DMS53 (cell line): ENCODE measurements at regions not wholly inside any gene's neighbourhood (a gene's known extent, or its start where the extent isn't known, plus 50 kb on each side); places are given as distances from the start of the nearest gene placed in this dataset.
"Not testable (repeated sequence)": the region's sequence is repeated elsewhere in the genome, so short reads cannot be mapped to it uniquely, and the experiment has no call there.

Source experiments
- DNase-seq: peaks from one replicate; lab custom pipeline; 2025; lab: John Stamatoyannopoulos, UW

- DNase-seq, result peak; percentile 86
Measured at GRCh38 chr11:22920939-22921565, 60.8 kb upstream of the CCDC179 start.

GRCh38 chr11:22922672-22923071 lies 62.4 kb upstream of the CCDC179 start:
- DNase-seq, result peak; percentile 48

- peak; percentile 66 for DNase-seq
Measured at GRCh38 chr11:22923561-22923960, 63.3 kb upstream of the CCDC179 start.

- no peak for DNase-seq
Measured at GRCh38 chr11:22926341-22926740, 66.1 kb upstream of the CCDC179 start.

- peak; percentile 76 for DNase-seq
Measured at GRCh38 chr11:22927793-22928192, 67.5 kb upstream of the CCDC179 start.

GRCh38 chr11:22928207-22928917 lies 68.1 kb upstream of the CCDC179 start:
- peak; percentile 62 for DNase-seq

GRCh38 chr11:22930816-22931594 lies 70.7 kb upstream of the CCDC179 start:
- peak; percentile 17 for DNase-seq

- DNase-seq, result no peak
Measured at GRCh38 chr11:22938691-22939090, 78.4 kb upstream of the CCDC179 start.

GRCh38 chr11:22941544-22941943 lies 81.3 kb upstream of the CCDC179 start:
- DNase-seq, result not testable (repeated sequence)

- DNase-seq, result peak; percentile 70
Measured at GRCh38 chr11:22957786-22958185, 97.5 kb upstream of the CCDC179 start.

GRCh38 chr11:22974251-22974650 lies 114.0 kb upstream of the CCDC179 start:
- DNase-seq, result no peak

GRCh38 chr11:22976146-22976545 lies 115.9 kb upstream of the CCDC179 start:
- peak; percentile 14 for DNase-seq

GRCh38 chr11:22982903-22983302 lies 122.6 kb upstream of the CCDC179 start:
- no peak for DNase-seq

- no peak for DNase-seq
Measured at GRCh38 chr11:22984045-22984444, 123.8 kb upstream of the CCDC179 start.

- no peak for DNase-seq
Measured at GRCh38 chr11:22989371-22989770, 129.1 kb upstream of the CCDC179 start.

GRCh38 chr11:22991196-22991595 lies 130.9 kb upstream of the CCDC179 start:
- no peak for DNase-seq

GRCh38 chr11:23006730-23007129 lies 146.5 kb upstream of the CCDC179 start:
- no peak for DNase-seq

GRCh38 chr11:23010790-23011335 lies 150.6 kb upstream of the CCDC179 start:
- DNase-seq, result no peak

- DNase-seq, result no peak
Measured at GRCh38 chr11:23012930-23013329, 152.7 kb upstream of the CCDC179 start.

GRCh38 chr11:23013509-23013908 lies 153.2 kb upstream of the CCDC179 start:
- DNase-seq, result no peak

- DNase-seq, result peak; percentile 68
Measured at GRCh38 chr11:23021287-23021863, 161.1 kb upstream of the CCDC179 start.

- DNase-seq, result no peak
Measured at GRCh38 chr11:23022854-23023253, 162.6 kb upstream of the CCDC179 start.
